ENCODE measurements at regions not wholly inside any gene's neighbourhood (a gene's known extent, or its start where the extent isn't known, plus 50 kb on each side); places are given as distances from the start of the nearest gene placed in this dataset.
"Not testable (repeated sequence)": the region's sequence is repeated elsewhere in the genome, so short reads cannot be mapped to it uniquely, and the experiment has no call there.

- in situ Hi-C loops (cut with HindIII; ENCODE audit: low pct_unique_long_range_greater_than_20kb, low sequenced_read_pairs): no loop called here
- no peak for DNase-seq (ENCODE audit: low read depth, low spot score)
Observed at GRCh38 chr13:27327633-27328032, 57.0 kb downstream of the RASL11A start.

GRCh38 chr13:27329210-27329609 is 58.6 kb downstream of the RASL11A start:
- no peak for DNase-seq (ENCODE audit: low read depth, low spot score)
- in situ Hi-C loops (cut with HindIII; ENCODE audit: low pct_unique_long_range_greater_than_20kb, low sequenced_read_pairs): no loop called here

- no peak for DNase-seq (ENCODE audit: low read depth, low spot score)
- in situ Hi-C loops (cut with HindIII; ENCODE audit: low pct_unique_long_range_greater_than_20kb, low sequenced_read_pairs): no loop called here
Observed at GRCh38 chr13:27334774-27335435, 64.3 kb downstream of the RASL11A start.

GRCh38 chr13:27336014-27336673 is 65.5 kb downstream of the RASL11A start:
- in situ Hi-C loops (cut with HindIII; ENCODE audit: low pct_unique_long_range_greater_than_20kb, low sequenced_read_pairs): no loop called here
- no peak for DNase-seq (ENCODE audit: low read depth, low spot score)

GRCh38 chr13:27338207-27338606 is 67.6 kb downstream of the RASL11A start:
- in situ Hi-C loops (cut with HindIII; ENCODE audit: low pct_unique_long_range_greater_than_20kb, low sequenced_read_pairs): no loop called here
- DNase-seq (ENCODE audit: low read depth, low spot score): no peak

- in situ Hi-C loops (cut with HindIII; ENCODE audit: low pct_unique_long_range_greater_than_20kb, low sequenced_read_pairs): no loop called here
- peak; percentile 62 for DNase-seq (ENCODE audit: low read depth, low spot score)
Observed at GRCh38 chr13:27338816-27339215, 68.2 kb downstream of the RASL11A start.

GRCh38 chr13:27339299-27339698 is 68.7 kb downstream of the RASL11A start:
- in situ Hi-C loops (cut with HindIII; ENCODE audit: low pct_unique_long_range_greater_than_20kb, low sequenced_read_pairs): no loop called here
- DNase-seq (ENCODE audit: low read depth, low spot score): peak; percentile 84

GRCh38 chr13:27341616-27342015 is 71.0 kb downstream of the RASL11A start:
- no peak for DNase-seq (ENCODE audit: low read depth, low spot score)
- in situ Hi-C loops (cut with HindIII; ENCODE audit: low pct_unique_long_range_greater_than_20kb, low sequenced_read_pairs): no loop called here

- in situ Hi-C loops (cut with HindIII; ENCODE audit: low pct_unique_long_range_greater_than_20kb, low sequenced_read_pairs): no loop called here
- DNase-seq (ENCODE audit: low read depth, low spot score): no peak
Observed at GRCh38 chr13:27347211-27347772, 76.7 kb downstream of the RASL11A start.

- no peak for DNase-seq (ENCODE audit: low read depth, low spot score)
- in situ Hi-C loops (cut with HindIII; ENCODE audit: low pct_unique_long_range_greater_than_20kb, low sequenced_read_pairs): no loop called here
Observed at GRCh38 chr13:27348461-27348860, 76.0 kb upstream of the GTF3A start.

GRCh38 chr13:27349458-27349857 is 75.0 kb upstream of the GTF3A start:
- in situ Hi-C loops (cut with HindIII; ENCODE audit: low pct_unique_long_range_greater_than_20kb, low sequenced_read_pairs): no loop called here
- no peak for DNase-seq (ENCODE audit: low read depth, low spot score)

- in situ Hi-C loops (cut with HindIII; ENCODE audit: low pct_unique_long_range_greater_than_20kb, low sequenced_read_pairs); DNase-seq (ENCODE audit: low read depth, low spot score): not testable (repeated sequence)
Observed at GRCh38 chr13:27350825-27351224, 73.6 kb upstream of the GTF3A start.

GRCh38 chr13:27352698-27353097 is 71.7 kb upstream of the GTF3A start:
- in situ Hi-C loops (cut with HindIII; ENCODE audit: low pct_unique_long_range_greater_than_20kb, low sequenced_read_pairs): no loop called here
- DNase-seq (ENCODE audit: low read depth, low spot score): no peak

GRCh38 chr13:27353166-27353583 is 71.2 kb upstream of the GTF3A start:
- in situ Hi-C loops (cut with HindIII; ENCODE audit: low pct_unique_long_range_greater_than_20kb, low sequenced_read_pairs): no loop called here
- DNase-seq (ENCODE audit: low read depth, low spot score): no peak

- in situ Hi-C loops (cut with HindIII; ENCODE audit: low pct_unique_long_range_greater_than_20kb, low sequenced_read_pairs): no loop called here
- DNase-seq (ENCODE audit: low read depth, low spot score): no peak
Observed at GRCh38 chr13:27353708-27354107, 70.7 kb upstream of the GTF3A start.

GRCh38 chr13:27354379-27354778 is 70.0 kb upstream of the GTF3A start:
- no peak for DNase-seq (ENCODE audit: low read depth, low spot score)
- in situ Hi-C loops (cut with HindIII; ENCODE audit: low pct_unique_long_range_greater_than_20kb, low sequenced_read_pairs): no loop called here

GRCh38 chr13:27355894-27356293 is 68.5 kb upstream of the GTF3A start:
- in situ Hi-C loops (cut with HindIII; ENCODE audit: low pct_unique_long_range_greater_than_20kb, low sequenced_read_pairs): no loop called here
- no peak for DNase-seq (ENCODE audit: low read depth, low spot score)

GRCh38 chr13:27358420-27358819 is 66.0 kb upstream of the GTF3A start:
- no peak for DNase-seq (ENCODE audit: low read depth, low spot score)
- in situ Hi-C loops (cut with HindIII; ENCODE audit: low pct_unique_long_range_greater_than_20kb, low sequenced_read_pairs): no loop called here

- in situ Hi-C loops (cut with HindIII; ENCODE audit: low pct_unique_long_range_greater_than_20kb, low sequenced_read_pairs): no loop called here
Observed at GRCh38 chr13:27359199-27359821, 65.1 kb upstream of the GTF3A start.

More at GRCh38 chr13:27359199-27359821, 65.1 kb upstream of the GTF3A start:
- peak; percentile 73 for DNase-seq (ENCODE audit: low read depth, low spot score)

All from SK-MEL-5 (cell line).